IPS-NIHi11 (cell line): ENCODE measurements at regions not wholly inside any gene's neighbourhood (a gene's known extent, or its start where the extent isn't known, plus 50 kb on each side); places are given as distances from the start of the nearest gene placed in this dataset.
A peak's percentile ranks its signal among the peaks of the same experiment; 100 is the strongest.

Source experiments
- DNase-seq: peaks from one replicate; pipeline ENCODE4 v3.0.0; 2012; ENCODE audit warnings: mixed read lengths, low spot score

GRCh38 chr21:27257908-27258556 is 291.1 kb upstream of the ADAMTS5 start:
- DNase-seq = no peak

GRCh38 chr21:27257226-27257625 is 290.3 kb upstream of the ADAMTS5 start:
- no peak for DNase-seq

- DNase-seq = no peak
These were observed 284.9 kb upstream of the ADAMTS5 start for GRCh38 chr21:27251752-27252151.

GRCh38 chr21:27250366-27250765 is 283.5 kb upstream of the ADAMTS5 start:
- no peak for DNase-seq

GRCh38 chr21:27248814-27249213 is 281.9 kb upstream of the ADAMTS5 start:
- no peak for DNase-seq

- no peak for DNase-seq
These were observed 279.9 kb upstream of the ADAMTS5 start for GRCh38 chr21:27246741-27247140.

GRCh38 chr21:27244776-27245175 is 277.9 kb upstream of the ADAMTS5 start:
- DNase-seq = no peak

GRCh38 chr21:27244352-27244751 is 277.5 kb upstream of the ADAMTS5 start:
- DNase-seq = no peak

- DNase-seq = no peak
These were observed 274.0 kb upstream of the ADAMTS5 start for GRCh38 chr21:27240839-27241238.

GRCh38 chr21:27233514-27234115 is 266.7 kb upstream of the ADAMTS5 start:
- no peak for DNase-seq

GRCh38 chr21:27225940-27226339 is 259.1 kb upstream of the ADAMTS5 start:
- no peak for DNase-seq

- no peak for DNase-seq
These were observed 258.3 kb upstream of the ADAMTS5 start for GRCh38 chr21:27225151-27225550.

GRCh38 chr21:27224169-27224568 is 257.3 kb upstream of the ADAMTS5 start:
- DNase-seq = no peak

- DNase-seq = no peak
These were observed 254.2 kb upstream of the ADAMTS5 start for GRCh38 chr21:27221077-27221476.

- DNase-seq = no peak
These were observed 253.5 kb upstream of the ADAMTS5 start for GRCh38 chr21:27220416-27220815.

GRCh38 chr21:27219068-27219467 is 252.2 kb upstream of the ADAMTS5 start:
- DNase-seq = no peak

GRCh38 chr21:27213303-27213702 is 246.4 kb upstream of the ADAMTS5 start:
- peak; percentile 15 for DNase-seq

- DNase-seq = no peak
These were observed 245.6 kb upstream of the ADAMTS5 start for GRCh38 chr21:27212441-27212840.

- DNase-seq = no peak
These were observed 242.7 kb upstream of the ADAMTS5 start for GRCh38 chr21:27209546-27209945.

- peak; percentile 46 for DNase-seq
These were observed 239.6 kb upstream of the ADAMTS5 start for GRCh38 chr21:27206368-27206982.

GRCh38 chr21:27202301-27202700 is 235.4 kb upstream of the ADAMTS5 start:
- DNase-seq = no peak

- no peak for DNase-seq
These were observed 234.3 kb upstream of the ADAMTS5 start for GRCh38 chr21:27201197-27201596.

GRCh38 chr21:27196651-27197050 is 229.8 kb upstream of the ADAMTS5 start:
- DNase-seq = no peak
